ENCODE measurements at regions not wholly inside any gene's neighbourhood (a gene's known extent, or its start where the extent isn't known, plus 50 kb on each side); places are given as distances from the start of the nearest gene placed in this dataset.

DNA sequence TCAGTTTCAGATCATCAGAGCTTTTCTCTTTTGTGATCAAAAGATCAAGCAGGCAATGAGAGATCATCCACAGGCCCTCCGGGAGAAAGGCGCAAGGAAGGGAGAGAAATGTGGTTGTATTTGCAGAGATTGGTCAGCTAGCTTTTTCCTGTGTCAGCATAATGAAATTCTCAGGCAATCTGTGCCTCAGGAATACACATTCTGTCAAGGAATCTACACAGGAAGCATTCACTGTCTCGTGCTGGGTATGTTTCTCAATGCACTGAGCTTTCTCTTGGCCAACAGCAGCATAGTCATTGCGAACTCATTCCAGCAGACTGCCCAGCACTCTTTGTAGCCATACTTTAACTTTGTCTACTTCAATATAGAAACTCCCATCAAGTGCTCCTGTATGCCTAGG, 413.7 kb downstream of the PPP3CA start:
- TF ChIP-seq, protein P1, sequence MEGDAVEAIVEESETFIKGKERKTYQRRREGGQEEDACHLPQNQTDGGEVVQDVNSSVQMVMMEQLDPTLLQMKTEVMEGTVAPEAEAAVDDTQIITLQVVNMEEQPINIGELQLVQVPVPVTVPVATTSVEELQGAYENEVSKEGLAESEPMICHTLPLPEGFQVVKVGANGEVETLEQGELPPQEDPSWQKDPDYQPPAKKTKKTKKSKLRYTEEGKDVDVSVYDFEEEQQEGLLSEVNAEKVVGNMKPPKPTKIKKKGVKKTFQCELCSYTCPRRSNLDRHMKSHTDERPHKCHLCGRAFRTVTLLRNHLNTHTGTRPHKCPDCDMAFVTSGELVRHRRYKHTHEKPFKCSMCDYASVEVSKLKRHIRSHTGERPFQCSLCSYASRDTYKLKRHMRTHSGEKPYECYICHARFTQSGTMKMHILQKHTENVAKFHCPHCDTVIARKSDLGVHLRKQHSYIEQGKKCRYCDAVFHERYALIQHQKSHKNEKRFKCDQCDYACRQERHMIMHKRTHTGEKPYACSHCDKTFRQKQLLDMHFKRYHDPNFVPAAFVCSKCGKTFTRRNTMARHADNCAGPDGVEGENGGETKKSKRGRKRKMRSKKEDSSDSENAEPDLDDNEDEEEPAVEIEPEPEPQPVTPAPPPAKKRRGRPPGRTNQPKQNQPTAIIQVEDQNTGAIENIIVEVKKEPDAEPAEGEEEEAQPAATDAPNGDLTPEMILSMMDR (IDR thresholded peaks at IDR 0.05; ENCODE audit: insufficient read depth, low read length, poor library complexity, severe bottlenecking), result no peak
- TF ChIP-seq EZH2phosphoT487 (conservative IDR thresholded peaks at IDR 0.05; ENCODE audit: low read length), result no peak

Measured in SU-DHL-6 (cell line).